ENCODE measurements at regions not wholly inside any gene's neighbourhood (a gene's known extent, or its start where the extent isn't known, plus 50 kb on each side); places are given as distances from the start of the nearest gene placed in this dataset.

DNA sequence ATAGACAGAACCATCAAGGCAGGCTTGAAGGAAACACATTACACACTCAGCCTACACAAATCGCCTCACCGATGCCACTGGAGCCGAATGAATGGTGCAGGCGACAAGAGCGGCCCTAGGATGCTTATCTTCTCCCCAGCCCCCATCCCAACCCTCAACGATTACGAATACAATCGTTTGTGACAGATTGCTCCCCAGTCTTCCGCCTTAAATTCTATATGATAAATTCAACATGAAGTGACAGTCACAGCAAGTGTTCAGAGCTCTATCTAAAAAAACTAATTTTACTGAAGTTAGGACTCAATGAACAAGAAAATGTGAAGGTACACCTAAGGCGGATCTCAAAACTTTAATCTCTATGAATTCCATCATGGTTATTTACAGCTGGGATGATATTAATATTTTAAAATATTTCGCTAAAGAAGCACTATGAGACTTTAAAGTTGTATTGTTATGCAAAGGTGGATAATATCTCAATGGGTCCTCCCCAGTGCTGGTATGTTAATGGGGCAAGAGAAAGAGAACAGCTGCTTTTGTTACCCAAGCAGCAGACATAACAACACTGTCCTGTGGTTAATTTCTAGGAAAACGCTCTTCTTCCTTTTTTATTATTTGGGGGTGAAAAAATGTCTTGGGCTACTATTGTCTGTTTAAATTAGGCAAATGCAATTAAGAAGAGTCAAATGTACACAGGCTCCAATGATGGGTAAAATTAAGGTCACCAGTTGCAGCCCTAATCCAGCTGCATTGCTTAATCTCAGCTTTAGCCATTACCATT, 147.6 kb upstream of the NR2F2 start:
- TF ChIP-seq, protein P1, sequence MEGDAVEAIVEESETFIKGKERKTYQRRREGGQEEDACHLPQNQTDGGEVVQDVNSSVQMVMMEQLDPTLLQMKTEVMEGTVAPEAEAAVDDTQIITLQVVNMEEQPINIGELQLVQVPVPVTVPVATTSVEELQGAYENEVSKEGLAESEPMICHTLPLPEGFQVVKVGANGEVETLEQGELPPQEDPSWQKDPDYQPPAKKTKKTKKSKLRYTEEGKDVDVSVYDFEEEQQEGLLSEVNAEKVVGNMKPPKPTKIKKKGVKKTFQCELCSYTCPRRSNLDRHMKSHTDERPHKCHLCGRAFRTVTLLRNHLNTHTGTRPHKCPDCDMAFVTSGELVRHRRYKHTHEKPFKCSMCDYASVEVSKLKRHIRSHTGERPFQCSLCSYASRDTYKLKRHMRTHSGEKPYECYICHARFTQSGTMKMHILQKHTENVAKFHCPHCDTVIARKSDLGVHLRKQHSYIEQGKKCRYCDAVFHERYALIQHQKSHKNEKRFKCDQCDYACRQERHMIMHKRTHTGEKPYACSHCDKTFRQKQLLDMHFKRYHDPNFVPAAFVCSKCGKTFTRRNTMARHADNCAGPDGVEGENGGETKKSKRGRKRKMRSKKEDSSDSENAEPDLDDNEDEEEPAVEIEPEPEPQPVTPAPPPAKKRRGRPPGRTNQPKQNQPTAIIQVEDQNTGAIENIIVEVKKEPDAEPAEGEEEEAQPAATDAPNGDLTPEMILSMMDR (IDR thresholded peaks at IDR 0.05) = no peak
- TF ChIP-seq POLR2AphosphoS5 (IDR thresholded peaks at IDR 0.05) = no peak
